SK-N-MC (cell line): ENCODE measurements at regions not wholly inside any gene's neighbourhood (a gene's known extent, or its start where the extent isn't known, plus 50 kb on each side); places are given as distances from the start of the nearest gene placed in this dataset.
"Not testable (repeated sequence)": the region's sequence is repeated elsewhere in the genome, so short reads cannot be mapped to it uniquely, and the experiment has no call there.

Experiments
- DNase-seq: peaks from one replicate; pipeline ENCODE4 v3.0.0-alpha.2; 2011; ENCODE audit warnings: low read depth, low spot score
- H3K27ac ChIP-seq: fragments of 200-600 bp; sonication (generic); 2 replicates; pipeline ENCODE4 v1.5.1; 2016; ENCODE audit warnings: mixed run types
- H3K36me3 ChIP-seq: fragments of 200-600 bp; sonication (generic); 2 replicates; pipeline ENCODE4 v1.6.1; 2017; ENCODE audit warnings: antibody characterized with exemption, low read length, mixed read lengths; ENCODE audit not compliant: insufficient read depth
- H3K4me3 ChIP-seq: fragments of 200-600 bp; sonication (generic); 2 replicates; pipeline ENCODE4 v1.5.1; 2016
- H3K9ac ChIP-seq: fragments of 200-600 bp; sonication (generic); 2 replicates; pipeline ENCODE4 v1.8.0; 2017; ENCODE audit warnings: mixed run types, mixed read lengths; ENCODE audit not compliant: insufficient read length
- H3K9me3 ChIP-seq: fragments of 200-600 bp; sonication (generic); 2 replicates; pipeline ENCODE4 v1.6.1; 2017; ENCODE audit warnings: low read depth, mild to moderate bottlenecking, antibody characterized with exemption, low read length, moderate library complexity, mixed read lengths
- EZH2 ChIP-seq: fragments of 200-600 bp; sonication (generic); IDR thresholded peaks from one replicate; pipeline ENCODE4 v1.6.1; 2017; ENCODE audit warnings: antibody characterized with exemption
- FOXP2 ChIP-seq: optimal IDR thresholded peaks from 2 replicates; pipeline ENCODE3; 2011; ENCODE audit warnings: mild to moderate bottlenecking, moderate library complexity; ENCODE audit not compliant: insufficient read depth; ENCODE audit errors: extremely low read length, control extremely low read depth
- POLR2AphosphoS5 ChIP-seq: IDR thresholded peaks from 2 replicates; pipeline ENCODE4 v1.6.1; 2012; ENCODE audit warnings: mild to moderate bottlenecking, low read depth, low read length, borderline replicate concordance

DNA sequence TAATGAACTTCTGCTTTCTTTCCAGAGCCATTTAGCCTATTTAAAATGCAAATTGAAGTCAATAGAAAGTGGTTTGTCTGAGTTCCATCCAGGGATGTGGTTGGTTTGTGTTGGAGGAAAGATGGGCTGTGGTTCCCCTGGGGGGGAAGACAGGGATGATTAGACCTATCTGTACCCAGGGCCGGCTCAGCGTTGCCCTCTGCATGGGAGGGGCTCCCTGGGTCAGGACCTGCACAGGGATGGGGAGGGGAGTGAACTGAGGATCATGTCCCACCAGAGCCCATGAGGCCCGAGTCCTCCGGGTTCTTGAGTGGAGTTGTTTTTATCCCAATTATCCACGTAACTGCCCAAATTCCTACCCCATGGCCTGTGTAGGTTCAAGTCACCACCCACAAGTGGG is 76.9 kb upstream of the SFSWAP start:
- DNase-seq: no peak
- H3K9ac ChIP-seq: no peak overlapping the region
- H3K9me3 ChIP-seq: no peaks in the 10 kb centered on the region
- no peaks in the 10 kb centered on the region for H3K36me3 ChIP-seq
- no peak overlapping the region for H3K27ac ChIP-seq
- TF ChIP-seq EZH2 (no peak), POLR2AphosphoS5 (no peak), FOXP2 (no peak)
- no peak overlapping the region for H3K4me3 ChIP-seq

DNA sequence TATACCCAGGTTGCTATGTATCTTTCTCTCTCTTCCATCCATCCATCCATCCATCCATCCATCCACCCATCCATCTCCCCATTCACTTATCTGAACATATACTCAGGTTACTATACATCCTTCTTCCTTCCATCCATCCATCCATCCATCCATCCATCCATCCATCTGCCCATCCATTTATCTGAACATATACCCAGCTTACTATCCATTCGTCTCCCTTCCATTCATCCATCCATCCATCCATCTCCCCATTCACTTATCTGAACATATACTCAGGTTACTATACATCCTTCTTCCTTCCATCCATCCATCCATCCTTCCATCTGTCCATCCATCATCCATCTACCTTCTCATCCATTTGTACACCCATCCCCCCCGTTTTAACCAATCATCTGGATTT is 75.9 kb upstream of the SFSWAP start:
- not testable (repeated sequence) for H3K27ac ChIP-seq, H3K4me3 ChIP-seq, H3K9me3 ChIP-seq, DNase-seq, H3K36me3 ChIP-seq, H3K9ac ChIP-seq

DNA sequence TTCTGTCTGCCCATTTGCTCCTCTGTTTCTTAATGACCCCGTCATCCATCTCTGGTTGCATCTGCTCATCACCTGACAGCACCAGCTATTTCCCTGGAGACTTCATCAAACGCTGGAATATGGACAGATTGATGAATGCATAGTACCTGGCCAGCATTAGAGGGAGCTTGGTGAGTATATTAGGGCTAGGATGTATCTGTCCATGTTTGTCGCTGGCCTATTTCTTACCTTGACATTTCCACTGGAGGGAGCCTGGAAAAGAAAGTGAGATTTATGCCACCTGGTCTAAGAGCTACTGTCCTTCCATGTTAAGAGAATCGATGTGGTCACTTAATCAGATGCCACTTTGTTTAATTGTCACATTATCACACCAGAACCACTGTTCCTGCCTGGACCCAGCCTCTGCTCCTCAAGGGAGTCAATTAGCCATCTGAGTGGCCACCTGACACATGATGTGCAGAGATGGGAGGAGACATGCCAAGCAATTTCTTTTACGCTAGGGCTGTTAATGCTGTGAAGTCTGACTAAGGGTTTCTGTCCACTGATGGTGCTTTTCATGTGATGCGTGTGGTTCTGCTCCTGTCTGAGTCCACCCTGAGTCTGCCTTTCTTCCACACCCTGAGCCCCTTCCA is 75.3 kb upstream of the SFSWAP start:
- Histone ChIP-seq H3K4me3 (no peak overlapping the region), H3K27ac (no peak overlapping the region), H3K36me3 (no peaks in the 10 kb centered on the region), H3K9me3 (no peaks in the 10 kb centered on the region), H3K9ac (no peak overlapping the region)
- TF ChIP-seq FOXP2: no peak
- DNase-seq: no peak

DNA sequence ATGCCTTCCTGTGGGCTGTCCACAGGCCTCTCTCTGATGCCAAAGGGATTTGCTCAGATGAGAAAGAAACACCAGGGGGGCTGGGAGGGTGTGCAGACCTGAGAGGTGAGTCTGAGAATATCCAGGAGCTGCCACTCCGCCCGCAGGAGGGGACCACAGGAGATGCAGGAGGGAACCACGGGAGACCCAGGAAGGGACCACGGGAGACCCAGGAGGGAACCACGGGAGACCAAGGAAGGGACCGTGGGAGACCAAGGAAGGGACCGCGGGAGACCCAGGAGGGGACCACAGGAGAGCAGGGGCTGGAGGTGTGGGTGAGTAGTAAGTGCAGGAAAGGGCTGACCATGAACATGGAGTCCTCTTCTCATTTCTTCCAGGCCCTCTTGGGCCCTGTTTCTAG is 74.6 kb upstream of the SFSWAP start:
- Histone ChIP-seq H3K4me3 (no peak overlapping the region), H3K9me3 (no peaks in the 10 kb centered on the region), H3K9ac (no peak overlapping the region), H3K36me3 (no peaks in the 10 kb centered on the region), H3K27ac (no peak overlapping the region)
- TF ChIP-seq FOXP2 (no peak), POLR2AphosphoS5 (no peak), EZH2 (no peak)
- no peak for DNase-seq

DNA sequence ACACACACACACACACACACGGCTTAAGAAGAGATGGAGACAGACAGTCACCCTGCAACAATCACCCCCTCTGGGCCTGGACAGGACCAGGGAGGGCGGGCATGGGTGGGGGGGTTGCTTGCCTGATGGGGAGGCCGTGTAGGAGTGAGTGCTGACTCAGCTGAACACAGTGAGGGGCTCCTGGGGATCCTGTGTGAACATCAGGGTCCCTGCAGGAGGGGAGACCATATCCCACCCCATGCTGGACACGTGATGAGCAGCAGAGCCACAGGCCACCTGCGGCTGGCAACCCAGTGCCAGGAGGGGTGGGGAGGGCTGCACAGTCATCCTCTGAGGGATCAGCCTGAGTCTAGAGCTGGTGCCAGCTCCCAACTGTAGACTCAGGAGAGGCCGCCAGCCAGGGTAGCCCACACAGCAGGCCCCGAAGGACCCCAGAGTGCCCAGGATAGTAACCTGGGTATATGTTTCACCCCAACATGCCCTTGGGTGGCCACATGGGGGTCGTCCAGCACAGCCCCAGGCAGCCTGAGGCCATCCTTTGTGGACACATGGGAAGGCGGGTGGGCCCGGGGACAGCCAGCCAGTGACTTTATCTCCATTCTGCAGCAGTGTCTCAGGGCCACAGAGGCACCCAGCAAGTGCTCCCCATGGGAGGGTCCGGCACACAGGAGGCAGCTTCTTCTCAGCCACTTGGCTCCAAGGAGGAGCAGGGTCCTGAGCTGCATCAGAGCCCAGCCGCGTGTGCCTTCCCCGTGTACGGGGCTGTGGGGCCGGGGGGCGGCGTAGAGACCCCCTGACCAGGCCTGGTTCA is 73.7 kb upstream of the SFSWAP start:
- no peak overlapping the region for H3K4me3 ChIP-seq
- TF ChIP-seq POLR2AphosphoS5: no peak
- TF ChIP-seq EZH2: no peak
- TF ChIP-seq FOXP2: no peak
- no peak overlapping the region for H3K27ac ChIP-seq

DNA sequence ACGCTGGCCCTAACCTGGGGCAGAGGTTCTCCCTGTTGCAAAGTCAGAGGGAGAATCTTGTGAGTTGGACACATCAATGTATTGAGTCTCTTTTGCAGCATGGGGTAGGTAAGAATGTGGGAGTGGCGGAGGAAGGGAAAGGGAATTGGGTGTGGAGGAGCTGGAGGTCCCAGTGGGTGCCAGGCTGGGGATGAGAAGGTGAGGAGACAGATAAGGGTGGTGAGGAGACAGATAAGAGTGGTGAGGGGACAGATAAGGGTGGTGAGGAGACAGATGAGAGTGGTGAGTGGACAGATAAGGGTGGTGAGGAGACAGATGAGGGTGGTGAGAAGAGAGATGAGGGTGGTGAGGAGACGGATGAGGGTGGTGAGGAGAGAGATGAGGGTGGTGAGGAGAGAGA is 72.9 kb upstream of the SFSWAP start:
- no peak for TF ChIP-seq EZH2
- TF ChIP-seq POLR2AphosphoS5: no peak
- TF ChIP-seq FOXP2: no peak
- no peak overlapping the region for H3K9ac ChIP-seq
- no peak for DNase-seq

More for the DNA sequence above, 73.7 kb upstream of the SFSWAP start:
- no peak overlapping the region for H3K9ac ChIP-seq
- H3K36me3 ChIP-seq: no peaks in the 10 kb centered on the region
- DNase-seq: no peak
- H3K9me3 ChIP-seq: no peaks in the 10 kb centered on the region

DNA sequence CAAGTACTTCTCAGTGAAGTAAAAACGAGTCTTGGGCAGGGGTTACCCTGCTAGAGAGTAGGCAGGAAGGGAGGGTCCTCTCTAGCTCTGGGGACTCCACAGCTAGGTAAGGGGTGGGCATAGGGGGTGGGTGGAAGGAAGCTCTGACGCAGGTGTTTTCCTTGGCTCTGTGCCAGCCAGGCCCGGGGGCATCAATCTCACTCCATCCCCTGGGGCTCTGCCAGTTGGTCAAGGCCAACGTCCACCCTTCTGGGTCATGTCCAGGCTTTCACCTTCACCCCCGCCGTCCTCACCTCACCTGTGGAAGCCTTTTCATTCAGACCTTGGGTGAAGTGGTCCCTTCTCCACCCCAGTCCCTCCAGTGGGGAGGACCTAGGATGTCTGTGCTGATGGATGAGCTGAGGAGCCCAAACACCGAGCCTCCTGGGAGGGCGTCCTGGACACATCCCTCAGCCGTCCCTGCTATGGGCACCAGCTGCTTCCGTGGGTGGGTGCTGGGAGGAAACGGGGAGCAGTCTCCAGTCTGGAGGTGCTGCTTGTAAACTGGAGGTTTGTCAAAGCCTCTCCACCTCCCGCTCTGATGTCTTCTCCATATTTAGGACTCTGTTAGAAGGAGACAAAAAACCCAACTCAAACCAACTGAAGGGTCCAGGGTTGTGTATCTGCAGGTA is 71.5 kb upstream of the SFSWAP start:
- H3K27ac ChIP-seq: no peak overlapping the region
- no peak for DNase-seq
- no peak overlapping the region for H3K9ac ChIP-seq
- H3K36me3 ChIP-seq: no peaks in the 10 kb centered on the region
- no peak for TF ChIP-seq POLR2AphosphoS5
- no peak for TF ChIP-seq EZH2
- no peak for TF ChIP-seq FOXP2
- H3K9me3 ChIP-seq: no peaks in the 10 kb centered on the region
- no peak overlapping the region for H3K4me3 ChIP-seq

More for the DNA sequence above, 72.9 kb upstream of the SFSWAP start:
- Histone ChIP-seq H3K36me3 (no peaks in the 10 kb centered on the region), H3K9me3 (no peaks in the 10 kb centered on the region), H3K27ac (no peak overlapping the region), H3K4me3 (no peak overlapping the region)

DNA sequence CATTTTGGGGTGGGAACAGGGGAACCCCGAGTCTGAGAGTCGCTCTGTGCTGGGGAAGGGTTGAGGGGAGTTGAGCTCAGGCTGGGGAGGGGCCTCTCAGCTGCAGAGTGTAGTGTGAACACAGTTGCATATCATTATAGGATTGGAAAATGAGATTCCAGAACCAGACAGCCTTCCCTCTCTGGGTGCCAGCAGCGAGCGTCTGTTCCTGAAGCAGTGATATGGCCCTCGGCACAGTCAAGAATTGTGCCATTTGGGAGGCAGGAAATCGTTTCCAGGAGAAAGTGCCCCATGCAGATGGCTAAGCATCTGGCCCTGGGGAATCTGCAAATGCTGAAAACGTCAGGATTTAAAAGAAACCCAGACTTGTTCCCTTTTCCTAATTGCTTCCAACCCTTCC is 70.4 kb upstream of the SFSWAP start:
- no peak overlapping the region for H3K4me3 ChIP-seq
- DNase-seq: no peak
- no peak for TF ChIP-seq EZH2
- TF ChIP-seq FOXP2: no peak
- TF ChIP-seq POLR2AphosphoS5: no peak
- H3K27ac ChIP-seq: no peak overlapping the region
- H3K36me3 ChIP-seq: no peaks in the 10 kb centered on the region
- H3K9ac ChIP-seq: no peak overlapping the region
- no peaks in the 10 kb centered on the region for H3K9me3 ChIP-seq
